ENCODE measurements at regions not wholly inside any gene's neighbourhood (a gene's known extent, or its start where the extent isn't known, plus 50 kb on each side); places are given as distances from the start of the nearest gene placed in this dataset.
"Not testable (repeated sequence)": the region's sequence is repeated elsewhere in the genome, so short reads cannot be mapped to it uniquely, and the experiment has no call there.

DNA sequence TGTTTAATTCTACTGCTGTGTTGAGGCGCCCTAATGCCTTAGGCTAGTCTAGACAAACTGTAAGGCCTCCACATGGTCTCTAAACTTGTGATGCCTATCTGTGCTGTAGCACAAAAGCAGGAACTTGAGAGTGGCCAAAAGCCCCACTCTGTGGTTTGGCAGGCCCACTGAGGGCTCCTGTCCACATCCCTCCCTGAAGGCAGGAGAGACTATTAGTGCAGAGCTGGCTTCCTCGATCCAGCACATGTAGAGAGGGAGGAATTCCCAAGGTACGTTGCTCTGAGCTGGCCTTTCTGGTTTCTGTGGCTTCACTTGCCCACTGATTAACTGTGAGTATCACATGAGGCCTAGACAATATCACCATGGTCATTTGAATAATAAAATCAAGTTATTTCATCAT lies 90.6 kb downstream of the POLR2M start:
- no peaks in the 10 kb centered on the region for H3K27me3 ChIP-seq (ENCODE audit: control insufficient read depth, insufficient read depth, low read length)
- no peak overlapping the region for H3K4me3 ChIP-seq (ENCODE audit: insufficient read depth, low read depth, low read length)
- DNase-seq = no peak
- no peaks in the 10 kb centered on the region for H3K36me3 ChIP-seq (replicated peaks; ENCODE audit: control insufficient read depth, insufficient read depth, low read length)

DNA sequence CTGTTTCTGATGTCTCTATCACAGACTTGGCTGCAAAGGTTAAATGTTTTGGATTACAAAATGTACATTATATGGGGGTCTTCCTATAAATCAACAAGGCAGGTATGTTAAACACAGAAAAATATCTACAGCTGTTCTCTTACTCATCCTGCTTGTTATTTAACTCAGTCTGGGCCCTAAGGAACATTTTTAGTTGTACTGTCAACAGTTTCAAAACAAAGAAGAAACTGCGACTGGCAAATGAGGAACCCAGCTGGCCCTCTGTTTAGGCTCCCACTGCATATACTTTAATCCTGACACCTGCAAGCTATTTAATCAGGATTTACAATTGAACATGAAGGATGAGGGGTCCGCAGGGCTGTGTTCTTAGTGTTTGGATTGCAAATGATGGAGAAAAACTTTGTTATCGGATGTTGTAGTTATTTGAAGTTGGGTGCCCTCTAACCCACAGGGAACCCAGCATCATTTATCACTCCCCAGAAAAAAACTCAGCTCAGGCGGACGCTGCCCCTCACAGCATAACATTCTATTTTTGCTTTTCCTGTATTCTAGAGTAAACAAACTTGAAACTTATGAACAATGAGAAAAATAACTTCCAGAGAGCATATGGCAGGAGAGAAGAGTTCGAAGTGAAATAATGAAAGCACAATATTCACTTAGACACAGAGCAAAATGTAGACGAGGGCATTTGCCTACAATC lies 91.2 kb downstream of the POLR2M start:
- H3K27me3 ChIP-seq (ENCODE audit: control insufficient read depth, insufficient read depth, low read length) = no peaks in the 10 kb centered on the region
- H3K4me3 ChIP-seq (ENCODE audit: insufficient read depth, low read depth, low read length) = no peak overlapping the region
- DNase-seq = no peak
- no peaks in the 10 kb centered on the region for H3K36me3 ChIP-seq (replicated peaks; ENCODE audit: control insufficient read depth, insufficient read depth, low read length)

DNA sequence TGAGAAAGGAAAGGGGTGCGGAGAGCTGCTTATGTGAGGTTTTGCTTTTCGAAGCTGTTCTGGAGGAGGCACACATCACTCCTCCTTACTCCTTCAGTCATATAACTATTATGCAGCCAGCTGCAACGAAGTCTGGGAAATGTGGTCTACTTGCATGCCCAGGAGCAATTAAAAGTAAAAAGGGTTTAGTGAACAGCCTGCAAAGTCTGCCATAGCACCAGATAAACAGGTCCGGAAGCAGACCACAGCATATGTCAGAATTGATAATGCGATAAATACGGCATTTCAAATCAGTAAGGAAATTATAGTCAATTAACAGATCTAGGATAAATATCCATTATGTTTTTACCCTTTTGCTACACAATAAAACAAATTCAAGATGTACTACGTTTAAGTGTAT lies 99.5 kb downstream of the POLR2M start:
- Histone ChIP-seq H3K4me3 (ENCODE audit: insufficient read depth, low read depth, low read length) (no peak overlapping the region), H3K27me3 (ENCODE audit: control insufficient read depth, insufficient read depth, low read length) (no peaks in the 10 kb centered on the region), H3K36me3 (replicated peaks; ENCODE audit: control insufficient read depth, insufficient read depth, low read length) (no peaks in the 10 kb centered on the region)
- no peak for DNase-seq

DNA sequence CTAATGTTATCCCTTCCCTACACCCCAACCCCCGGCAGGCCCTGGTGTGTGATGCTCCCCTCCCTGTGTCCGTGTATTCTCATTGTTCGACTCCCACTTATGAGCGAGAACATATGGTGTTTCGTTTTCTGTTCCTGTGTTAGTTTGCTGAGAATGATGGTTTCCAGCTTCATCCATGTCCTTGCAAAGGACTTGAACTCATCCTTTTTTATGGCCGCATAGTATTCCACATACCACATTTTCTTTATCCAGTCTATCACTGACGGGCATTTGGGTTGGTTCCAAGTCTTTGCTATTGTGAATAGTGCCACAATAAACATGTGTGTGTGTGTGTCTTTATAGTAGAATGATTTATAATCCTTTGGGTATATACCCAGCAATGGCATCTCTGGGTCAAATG lies 102.8 kb downstream of the POLR2M start:
- not testable (repeated sequence) for H3K4me3 ChIP-seq (ENCODE audit: insufficient read depth, low read depth, low read length); DNase-seq; H3K27me3 ChIP-seq (ENCODE audit: control insufficient read depth, insufficient read depth, low read length); H3K36me3 ChIP-seq (replicated peaks; ENCODE audit: control insufficient read depth, insufficient read depth, low read length)

DNA sequence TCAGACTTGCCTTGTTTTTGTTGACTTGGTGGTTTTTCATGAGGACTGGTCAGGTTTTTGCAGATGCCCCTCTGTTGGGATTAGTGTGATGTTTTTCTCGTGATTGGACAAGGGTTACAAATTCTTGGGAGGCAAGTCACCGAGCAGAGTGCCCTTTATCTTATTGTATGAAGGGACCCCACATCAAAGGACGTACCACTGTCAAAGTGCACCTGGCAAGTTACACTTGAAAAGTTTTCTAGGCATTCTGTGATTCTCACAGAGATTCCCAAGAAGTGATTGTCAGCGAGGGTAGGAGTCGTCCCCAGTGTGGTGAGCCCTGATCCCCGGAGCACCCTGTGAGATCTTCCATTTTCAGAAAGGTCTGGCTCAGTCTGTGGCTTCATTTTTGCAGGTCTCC lies 110.1 kb downstream of the POLR2M start:
- no peak for DNase-seq
- H3K4me3 ChIP-seq (ENCODE audit: insufficient read depth, low read depth, low read length) = no peak overlapping the region
- no peaks in the 10 kb centered on the region for H3K36me3 ChIP-seq (replicated peaks; ENCODE audit: control insufficient read depth, insufficient read depth, low read length)
- no peaks in the 10 kb centered on the region for H3K27me3 ChIP-seq (ENCODE audit: control insufficient read depth, insufficient read depth, low read length)

DNA sequence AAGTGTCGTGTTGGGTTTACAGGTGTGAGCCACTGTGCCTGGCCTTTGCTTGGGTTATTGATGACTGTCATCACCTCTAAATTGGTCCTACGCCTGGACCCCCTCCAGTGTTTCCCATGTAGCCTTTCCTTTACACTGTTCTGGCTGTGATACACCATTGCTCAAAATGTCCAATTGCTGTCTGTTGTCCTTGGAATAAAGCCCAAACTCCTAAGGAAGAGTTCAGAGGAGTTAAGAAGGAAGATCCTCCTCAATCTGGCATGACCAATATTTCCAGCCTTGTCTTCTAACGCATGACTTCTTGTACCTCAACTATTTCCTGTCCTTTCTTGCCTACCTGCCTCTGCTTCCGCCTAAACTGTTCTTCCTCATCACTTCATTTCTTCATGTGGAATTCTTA lies 113.1 kb downstream of the POLR2M start:
- H3K36me3 ChIP-seq (replicated peaks; ENCODE audit: control insufficient read depth, insufficient read depth, low read length) = no peaks in the 10 kb centered on the region
- no peak overlapping the region for H3K4me3 ChIP-seq (ENCODE audit: insufficient read depth, low read depth, low read length)
- no peak for DNase-seq
- no peaks in the 10 kb centered on the region for H3K27me3 ChIP-seq (ENCODE audit: control insufficient read depth, insufficient read depth, low read length)

DNA sequence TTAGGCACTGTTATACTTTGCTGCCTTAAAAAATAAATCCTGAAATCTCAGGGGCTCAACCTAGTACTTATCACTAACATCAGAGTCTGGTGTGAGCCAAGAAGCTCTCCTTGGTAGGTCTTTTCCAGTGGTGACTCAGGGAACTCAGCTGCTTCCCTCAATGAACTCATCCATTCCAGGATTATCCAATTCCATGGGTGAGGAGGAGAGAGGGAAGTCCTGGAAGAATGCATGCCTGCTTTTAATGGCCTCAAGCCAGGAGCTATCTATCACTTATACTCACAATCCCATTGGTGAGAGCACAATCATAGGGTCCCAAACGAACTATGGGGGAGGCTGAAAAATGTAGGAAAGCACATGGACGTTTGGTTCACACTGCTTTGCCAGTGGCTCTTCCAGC lies 113.6 kb downstream of the POLR2M start:
- H3K36me3 ChIP-seq (replicated peaks; ENCODE audit: control insufficient read depth, insufficient read depth, low read length) = no peaks in the 10 kb centered on the region
- H3K27me3 ChIP-seq (ENCODE audit: control insufficient read depth, insufficient read depth, low read length) = no peaks in the 10 kb centered on the region
- DNase-seq = no peak
- H3K4me3 ChIP-seq (ENCODE audit: insufficient read depth, low read depth, low read length) = no peak overlapping the region

DNA sequence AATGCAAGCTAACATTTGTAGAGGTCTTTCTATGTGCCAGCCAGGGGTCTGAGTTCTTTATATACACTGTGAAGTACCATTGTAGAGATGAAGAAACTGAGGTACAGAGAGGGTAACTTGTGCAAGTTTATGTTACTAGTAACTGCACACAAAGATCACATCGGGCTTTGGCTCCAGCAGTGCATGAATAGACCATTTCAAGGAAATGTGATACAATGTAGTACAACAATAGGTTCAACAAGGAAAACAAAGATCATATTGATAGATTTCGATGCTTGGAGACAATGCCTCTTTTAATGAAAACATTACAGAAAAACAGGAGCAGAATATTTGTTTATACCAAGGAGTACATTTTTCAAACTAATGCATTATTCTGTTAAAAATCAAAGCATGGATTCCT lies 115.3 kb downstream of the POLR2M start:
- H3K36me3 ChIP-seq (replicated peaks; ENCODE audit: control insufficient read depth, insufficient read depth, low read length) = no peaks in the 10 kb centered on the region

DNA sequence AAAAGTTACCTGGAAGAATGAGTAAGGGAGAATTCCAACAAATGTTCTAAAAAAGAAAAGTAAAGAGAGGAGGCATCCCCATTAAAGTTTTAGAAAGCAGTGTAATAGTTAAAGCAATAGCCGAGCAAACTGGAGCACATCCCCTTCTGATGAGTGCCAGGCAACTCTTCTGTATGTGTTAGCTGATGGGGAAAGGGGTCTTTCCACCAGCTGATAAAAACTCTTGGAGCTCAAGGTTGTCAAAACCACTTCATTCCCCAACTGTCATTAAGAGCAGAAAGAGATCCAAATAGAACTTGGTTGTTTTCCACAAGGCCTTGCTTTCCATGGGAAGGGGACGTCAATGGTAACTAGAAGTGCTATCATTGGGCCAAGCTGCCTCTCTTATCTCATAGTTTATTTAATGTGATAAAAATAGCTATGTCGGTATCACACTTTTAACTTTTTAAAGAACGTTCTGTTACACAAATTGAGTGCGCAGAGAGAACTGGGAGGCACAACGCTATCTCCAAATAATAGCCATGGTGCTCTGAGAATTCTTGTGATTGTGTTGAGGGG lies 116.9 kb downstream of the POLR2M start:
- DNase-seq = no peak
- H3K27me3 ChIP-seq (ENCODE audit: control insufficient read depth, insufficient read depth, low read length) = no peaks in the 10 kb centered on the region
- H3K4me3 ChIP-seq (ENCODE audit: insufficient read depth, low read depth, low read length) = no peak overlapping the region
- no peaks in the 10 kb centered on the region for H3K36me3 ChIP-seq (replicated peaks; ENCODE audit: control insufficient read depth, insufficient read depth, low read length)

More for the DNA sequence above, 115.3 kb downstream of the POLR2M start:
- Histone ChIP-seq H3K4me3 (ENCODE audit: insufficient read depth, low read depth, low read length) (no peak overlapping the region), H3K27me3 (ENCODE audit: control insufficient read depth, insufficient read depth, low read length) (no peaks in the 10 kb centered on the region)
- no peak for DNase-seq

DNA sequence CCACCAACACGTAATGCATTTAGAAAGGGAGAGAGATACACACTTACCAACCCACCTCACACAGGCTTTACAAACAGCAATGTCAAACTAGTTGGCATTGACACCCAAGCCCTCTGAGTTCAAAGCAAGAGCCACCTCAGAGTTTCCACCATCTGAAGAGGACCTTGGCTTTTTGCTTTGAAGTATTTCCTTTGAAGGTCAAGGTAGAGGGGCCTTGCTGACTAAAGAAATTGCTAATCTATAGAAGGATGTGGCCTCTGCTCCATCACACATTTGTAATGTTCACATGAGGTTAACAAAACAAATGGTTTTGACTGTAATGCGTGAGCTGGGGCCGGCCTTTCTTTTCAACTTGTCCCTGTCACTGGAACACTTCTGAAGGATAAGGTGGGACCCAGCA lies 117.7 kb downstream of the POLR2M start:
- no peak for DNase-seq
- H3K4me3 ChIP-seq (ENCODE audit: insufficient read depth, low read depth, low read length) = no peak overlapping the region
- H3K27me3 ChIP-seq (ENCODE audit: control insufficient read depth, insufficient read depth, low read length) = no peaks in the 10 kb centered on the region
- no peaks in the 10 kb centered on the region for H3K36me3 ChIP-seq (replicated peaks; ENCODE audit: control insufficient read depth, insufficient read depth, low read length)

DNA sequence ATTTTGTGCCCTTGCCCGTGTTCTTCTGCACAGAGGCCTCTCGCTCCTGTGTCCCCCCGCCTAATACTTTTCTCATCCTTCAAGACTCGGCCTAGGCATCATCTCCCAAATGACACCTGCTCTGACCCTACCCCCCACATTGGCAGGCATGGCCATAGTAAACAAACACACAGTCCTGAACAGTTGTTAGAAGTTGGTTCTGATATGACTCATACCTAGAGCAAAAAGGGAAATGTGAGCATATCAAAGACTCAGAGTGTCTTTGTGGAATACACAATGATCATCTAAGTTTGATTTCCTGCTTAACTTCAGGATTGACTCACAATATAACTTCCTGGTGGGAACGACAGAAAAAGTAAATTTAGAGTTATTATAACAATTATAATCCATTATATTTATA lies 120.5 kb downstream of the POLR2M start:
- Histone ChIP-seq H3K27me3 (ENCODE audit: control insufficient read depth, insufficient read depth, low read length) (no peaks in the 10 kb centered on the region), H3K36me3 (replicated peaks; ENCODE audit: control insufficient read depth, insufficient read depth, low read length) (no peaks in the 10 kb centered on the region), H3K4me3 (ENCODE audit: insufficient read depth, low read depth, low read length) (no peak overlapping the region)
- DNase-seq = no peak

DNA sequence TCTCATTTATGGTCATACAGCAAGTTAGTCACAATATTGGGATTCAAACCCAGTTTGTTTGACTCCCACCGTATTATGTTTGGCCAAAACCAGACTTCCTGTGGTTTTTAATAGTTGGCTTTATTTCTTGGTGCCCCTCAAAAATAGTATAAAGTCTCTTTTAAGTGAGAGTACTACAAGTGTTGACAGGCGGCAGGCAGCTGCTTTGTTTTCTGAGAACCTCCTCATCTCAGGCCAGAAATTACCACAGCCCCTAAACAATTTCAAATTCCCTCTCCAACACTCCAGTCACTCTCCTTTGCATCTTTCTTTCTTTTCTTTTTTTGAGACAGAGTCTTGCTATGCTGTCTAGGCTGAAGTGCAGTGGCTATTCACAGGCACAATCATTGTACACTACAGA lies 121.5 kb downstream of the POLR2M start:
- H3K4me3 ChIP-seq (ENCODE audit: insufficient read depth, low read depth, low read length) = no peak overlapping the region
- H3K27me3 ChIP-seq (ENCODE audit: control insufficient read depth, insufficient read depth, low read length) = no peaks in the 10 kb centered on the region
- DNase-seq = no peak
- no peaks in the 10 kb centered on the region for H3K36me3 ChIP-seq (replicated peaks; ENCODE audit: control insufficient read depth, insufficient read depth, low read length)

DNA sequence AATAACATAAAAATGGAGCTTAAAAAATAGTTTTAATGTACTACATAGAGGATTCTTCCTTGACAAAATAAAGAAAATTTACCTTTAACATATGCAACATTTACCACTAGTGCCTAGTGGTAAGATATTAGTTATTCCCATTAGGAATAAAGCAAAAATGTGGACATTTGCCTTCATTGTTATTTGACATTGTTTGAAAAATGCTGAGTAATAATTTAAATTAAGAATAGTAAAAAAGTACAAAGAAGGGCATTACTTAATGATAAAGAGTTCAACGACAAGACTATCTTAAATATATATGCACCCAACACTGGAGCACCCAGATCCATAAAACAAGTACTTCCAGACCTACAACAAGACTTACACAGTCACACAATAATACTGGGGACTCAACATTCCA lies 125.7 kb downstream of the POLR2M start:
- DNase-seq = no peak
- Histone ChIP-seq H3K36me3 (replicated peaks; ENCODE audit: control insufficient read depth, insufficient read depth, low read length) (no peaks in the 10 kb centered on the region), H3K27me3 (ENCODE audit: control insufficient read depth, insufficient read depth, low read length) (no peaks in the 10 kb centered on the region), H3K4me3 (ENCODE audit: insufficient read depth, low read depth, low read length) (no peak overlapping the region)

DNA sequence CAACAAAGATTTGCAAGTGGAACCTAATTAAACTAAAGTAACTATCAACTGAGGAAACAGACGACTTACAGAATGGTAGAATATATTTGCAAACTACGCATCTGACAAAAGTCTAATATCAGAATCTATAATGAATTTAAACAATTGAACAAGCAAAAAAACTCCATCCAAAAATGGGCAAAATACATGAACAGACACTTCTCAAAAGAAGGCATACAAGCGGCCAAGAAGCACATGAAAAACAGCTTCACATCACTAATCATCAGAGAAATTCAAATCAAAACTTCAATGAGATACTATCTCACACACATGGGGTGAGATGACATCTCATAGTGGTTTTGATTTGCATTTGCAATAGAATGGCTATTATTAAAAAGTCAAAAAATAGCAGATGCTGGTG lies 128.6 kb downstream of the POLR2M start:
- Histone ChIP-seq H3K36me3 (replicated peaks; ENCODE audit: control insufficient read depth, insufficient read depth, low read length) (no peaks in the 10 kb centered on the region), H3K4me3 (ENCODE audit: insufficient read depth, low read depth, low read length) (no peak overlapping the region), H3K27me3 (ENCODE audit: control insufficient read depth, insufficient read depth, low read length) (no peaks in the 10 kb centered on the region)
- no peak for DNase-seq

DNA sequence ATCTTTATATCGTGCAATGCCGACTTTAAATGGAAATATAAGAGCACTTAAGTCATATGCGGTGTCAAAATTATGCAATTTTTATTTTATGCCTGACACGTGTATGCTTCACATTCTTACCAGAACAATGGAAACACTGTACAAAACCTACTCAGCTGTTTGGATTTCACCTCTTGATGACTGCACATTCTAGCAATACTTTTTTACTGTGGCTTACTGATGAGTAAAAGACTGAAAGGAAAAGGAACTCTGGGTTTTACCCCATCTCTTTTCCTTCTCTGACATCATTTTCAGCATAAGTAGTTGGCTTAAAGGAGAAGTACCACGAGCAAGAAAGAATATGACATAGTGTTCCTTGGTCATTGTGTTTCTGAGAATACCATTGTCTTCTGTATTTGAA lies 142.8 kb downstream of the POLR2M start:
- H3K36me3 ChIP-seq (replicated peaks; ENCODE audit: control insufficient read depth, insufficient read depth, low read length) = no peaks in the 10 kb centered on the region
- DNase-seq = no peak
- no peak overlapping the region for H3K4me3 ChIP-seq (ENCODE audit: insufficient read depth, low read depth, low read length)
- no peaks in the 10 kb centered on the region for H3K27me3 ChIP-seq (ENCODE audit: control insufficient read depth, insufficient read depth, low read length)

DNA sequence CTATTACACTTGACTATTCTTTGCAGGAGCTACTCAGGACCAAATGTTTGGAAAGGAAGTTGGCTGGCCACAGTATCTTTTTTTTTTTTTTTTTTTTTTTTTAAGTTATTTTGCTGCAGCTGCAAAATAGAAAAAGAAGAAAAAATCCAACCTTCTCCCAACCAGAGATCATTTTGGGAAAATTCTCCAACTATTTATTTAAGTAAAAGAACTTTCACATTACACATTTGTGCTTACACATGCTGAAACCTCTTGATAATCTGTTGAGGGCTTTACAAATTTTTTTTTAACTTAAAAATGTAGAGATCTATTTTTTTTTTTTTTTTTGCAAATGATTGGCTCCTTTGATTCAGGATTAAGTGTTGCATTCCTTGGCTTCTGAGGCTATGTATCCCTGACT lies 148.0 kb downstream of the POLR2M start:
- Histone ChIP-seq H3K36me3 (replicated peaks; ENCODE audit: control insufficient read depth, insufficient read depth, low read length) (no peaks in the 10 kb centered on the region), H3K27me3 (ENCODE audit: control insufficient read depth, insufficient read depth, low read length) (no peaks in the 10 kb centered on the region; the same call in 1 of the 2 replicates), H3K4me3 (ENCODE audit: insufficient read depth, low read depth, low read length) (no peak overlapping the region)
- no peak for DNase-seq

Data from H7 (cell line).